H1 (cell line): ENCODE measurements at regions not wholly inside any gene's neighbourhood (a gene's known extent, or its start where the extent isn't known, plus 50 kb on each side); places are given as distances from the start of the nearest gene placed in this dataset.

ENCODE experiments used
- CTBP2 ChIP-seq: IDR thresholded peaks from 2 replicates; pipeline ENCODE4 v1.7.0; 2011; ENCODE audit warnings: borderline replicate concordance, mild to moderate bottlenecking, moderate library complexity, mixed read lengths, low read length; ENCODE audit not compliant: insufficient read depth, insufficient read length
- FOSL1 ChIP-seq: IDR thresholded peaks from 2 replicates; pipeline ENCODE4 v1.6.1; 2011; ENCODE audit warnings: mild to moderate bottlenecking, low read depth, low read length, moderate library complexity; ENCODE audit not compliant: insufficient read depth
- HDAC2 ChIP-seq, 2 experiments: fragments of 300-600 bp in 1 of 2; sonication (generic) in 1 of 2; IDR thresholded peaks; 2 replicates each; pipeline ENCODE4 v1.6.1; 2011 to 2012; ENCODE audit warnings: low read depth in 2 of 2, low read length in 2 of 2, mild to moderate bottlenecking in 2 of 2, moderate library complexity in 2 of 2, borderline replicate concordance in 1 of 2, inconsistent platforms in 1 of 2
- KDM5A ChIP-seq: fragments of 200-600 bp; IDR thresholded peaks from 2 replicates; pipeline ENCODE4 v1.7.1; 2012; ENCODE audit warnings: mild to moderate bottlenecking, low read length, inconsistent platforms, mixed read lengths
- SAP30 ChIP-seq: fragments of 300-600 bp; sonication (generic); IDR thresholded peaks from 2 replicates; pipeline ENCODE4 v1.7.1; 2012; ENCODE audit warnings: low read length, moderate library complexity, mild to moderate bottlenecking, inconsistent platforms; ENCODE audit not compliant: insufficient read depth, insufficient replicate concordance
- SIX5 ChIP-seq: IDR thresholded peaks from 2 replicates; pipeline ENCODE4 v1.6.1; 2011; ENCODE audit warnings: mild to moderate bottlenecking, low read depth, low read length
- SP4 ChIP-seq: IDR thresholded peaks from 2 replicates; pipeline ENCODE4 v1.6.1; 2012; ENCODE audit warnings: low read length, inconsistent platforms
- TEAD4 ChIP-seq: IDR thresholded peaks from 2 replicates; pipeline ENCODE4 v1.6.1; 2012; ENCODE audit warnings: low read depth, low read length, inconsistent platforms, mixed read lengths
- TF ChIP-seq, protein P1 (sequence below): fragments of 300-600 bp; sonication (generic); IDR thresholded peaks from 2 replicates; pipeline ENCODE4 v1.7.1; 2012; ENCODE audit warnings: low read length, moderate library complexity, mild to moderate bottlenecking, inconsistent platforms; ENCODE audit not compliant: insufficient replicate concordance
- TF ChIP-seq, protein P2 (sequence below): IDR thresholded peaks from 2 replicates; pipeline ENCODE4 v1.6.1; 2012; ENCODE audit warnings: low read length, inconsistent platforms

DNA sequence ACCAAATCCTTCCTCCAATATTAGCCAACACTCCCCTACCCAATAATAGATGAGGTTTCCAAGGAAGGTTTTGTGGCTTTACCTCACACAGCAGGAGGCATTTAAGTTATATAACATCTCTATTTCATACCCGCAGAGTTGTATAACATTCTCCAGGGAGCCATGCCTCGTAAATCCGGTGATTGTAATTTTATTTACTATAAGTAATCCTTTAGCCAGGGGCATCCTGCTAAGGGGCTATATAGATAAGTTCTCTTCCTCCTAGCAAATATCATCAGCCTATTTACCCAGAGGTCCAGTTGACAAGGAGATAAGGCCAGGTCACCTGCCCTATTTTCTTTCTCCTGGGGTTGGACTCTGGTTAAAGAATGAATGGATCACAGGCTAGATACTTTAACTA lies 2051.0 kb downstream of the EFNA5 start (continued):
- TF ChIP-seq, protein P1, sequence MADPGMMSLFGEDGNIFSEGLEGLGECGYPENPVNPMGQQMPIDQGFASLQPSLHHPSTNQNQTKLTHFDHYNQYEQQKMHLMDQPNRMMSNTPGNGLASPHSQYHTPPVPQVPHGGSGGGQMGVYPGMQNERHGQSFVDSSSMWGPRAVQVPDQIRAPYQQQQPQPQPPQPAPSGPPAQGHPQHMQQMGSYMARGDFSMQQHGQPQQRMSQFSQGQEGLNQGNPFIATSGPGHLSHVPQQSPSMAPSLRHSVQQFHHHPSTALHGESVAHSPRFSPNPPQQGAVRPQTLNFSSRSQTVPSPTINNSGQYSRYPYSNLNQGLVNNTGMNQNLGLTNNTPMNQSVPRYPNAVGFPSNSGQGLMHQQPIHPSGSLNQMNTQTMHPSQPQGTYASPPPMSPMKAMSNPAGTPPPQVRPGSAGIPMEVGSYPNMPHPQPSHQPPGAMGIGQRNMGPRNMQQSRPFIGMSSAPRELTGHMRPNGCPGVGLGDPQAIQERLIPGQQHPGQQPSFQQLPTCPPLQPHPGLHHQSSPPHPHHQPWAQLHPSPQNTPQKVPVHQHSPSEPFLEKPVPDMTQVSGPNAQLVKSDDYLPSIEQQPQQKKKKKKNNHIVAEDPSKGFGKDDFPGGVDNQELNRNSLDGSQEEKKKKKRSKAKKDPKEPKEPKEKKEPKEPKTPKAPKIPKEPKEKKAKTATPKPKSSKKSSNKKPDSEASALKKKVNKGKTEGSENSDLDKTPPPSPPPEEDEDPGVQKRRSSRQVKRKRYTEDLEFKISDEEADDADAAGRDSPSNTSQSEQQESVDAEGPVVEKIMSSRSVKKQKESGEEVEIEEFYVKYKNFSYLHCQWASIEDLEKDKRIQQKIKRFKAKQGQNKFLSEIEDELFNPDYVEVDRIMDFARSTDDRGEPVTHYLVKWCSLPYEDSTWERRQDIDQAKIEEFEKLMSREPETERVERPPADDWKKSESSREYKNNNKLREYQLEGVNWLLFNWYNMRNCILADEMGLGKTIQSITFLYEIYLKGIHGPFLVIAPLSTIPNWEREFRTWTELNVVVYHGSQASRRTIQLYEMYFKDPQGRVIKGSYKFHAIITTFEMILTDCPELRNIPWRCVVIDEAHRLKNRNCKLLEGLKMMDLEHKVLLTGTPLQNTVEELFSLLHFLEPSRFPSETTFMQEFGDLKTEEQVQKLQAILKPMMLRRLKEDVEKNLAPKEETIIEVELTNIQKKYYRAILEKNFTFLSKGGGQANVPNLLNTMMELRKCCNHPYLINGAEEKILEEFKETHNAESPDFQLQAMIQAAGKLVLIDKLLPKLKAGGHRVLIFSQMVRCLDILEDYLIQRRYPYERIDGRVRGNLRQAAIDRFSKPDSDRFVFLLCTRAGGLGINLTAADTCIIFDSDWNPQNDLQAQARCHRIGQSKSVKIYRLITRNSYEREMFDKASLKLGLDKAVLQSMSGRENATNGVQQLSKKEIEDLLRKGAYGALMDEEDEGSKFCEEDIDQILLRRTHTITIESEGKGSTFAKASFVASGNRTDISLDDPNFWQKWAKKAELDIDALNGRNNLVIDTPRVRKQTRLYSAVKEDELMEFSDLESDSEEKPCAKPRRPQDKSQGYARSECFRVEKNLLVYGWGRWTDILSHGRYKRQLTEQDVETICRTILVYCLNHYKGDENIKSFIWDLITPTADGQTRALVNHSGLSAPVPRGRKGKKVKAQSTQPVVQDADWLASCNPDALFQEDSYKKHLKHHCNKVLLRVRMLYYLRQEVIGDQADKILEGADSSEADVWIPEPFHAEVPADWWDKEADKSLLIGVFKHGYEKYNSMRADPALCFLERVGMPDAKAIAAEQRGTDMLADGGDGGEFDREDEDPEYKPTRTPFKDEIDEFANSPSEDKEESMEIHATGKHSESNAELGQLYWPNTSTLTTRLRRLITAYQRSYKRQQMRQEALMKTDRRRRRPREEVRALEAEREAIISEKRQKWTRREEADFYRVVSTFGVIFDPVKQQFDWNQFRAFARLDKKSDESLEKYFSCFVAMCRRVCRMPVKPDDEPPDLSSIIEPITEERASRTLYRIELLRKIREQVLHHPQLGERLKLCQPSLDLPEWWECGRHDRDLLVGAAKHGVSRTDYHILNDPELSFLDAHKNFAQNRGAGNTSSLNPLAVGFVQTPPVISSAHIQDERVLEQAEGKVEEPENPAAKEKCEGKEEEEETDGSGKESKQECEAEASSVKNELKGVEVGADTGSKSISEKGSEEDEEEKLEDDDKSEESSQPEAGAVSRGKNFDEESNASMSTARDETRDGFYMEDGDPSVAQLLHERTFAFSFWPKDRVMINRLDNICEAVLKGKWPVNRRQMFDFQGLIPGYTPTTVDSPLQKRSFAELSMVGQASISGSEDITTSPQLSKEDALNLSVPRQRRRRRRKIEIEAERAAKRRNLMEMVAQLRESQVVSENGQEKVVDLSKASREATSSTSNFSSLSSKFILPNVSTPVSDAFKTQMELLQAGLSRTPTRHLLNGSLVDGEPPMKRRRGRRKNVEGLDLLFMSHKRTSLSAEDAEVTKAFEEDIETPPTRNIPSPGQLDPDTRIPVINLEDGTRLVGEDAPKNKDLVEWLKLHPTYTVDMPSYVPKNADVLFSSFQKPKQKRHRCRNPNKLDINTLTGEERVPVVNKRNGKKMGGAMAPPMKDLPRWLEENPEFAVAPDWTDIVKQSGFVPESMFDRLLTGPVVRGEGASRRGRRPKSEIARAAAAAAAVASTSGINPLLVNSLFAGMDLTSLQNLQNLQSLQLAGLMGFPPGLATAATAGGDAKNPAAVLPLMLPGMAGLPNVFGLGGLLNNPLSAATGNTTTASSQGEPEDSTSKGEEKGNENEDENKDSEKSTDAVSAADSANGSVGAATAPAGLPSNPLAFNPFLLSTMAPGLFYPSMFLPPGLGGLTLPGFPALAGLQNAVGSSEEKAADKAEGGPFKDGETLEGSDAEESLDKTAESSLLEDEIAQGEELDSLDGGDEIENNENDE = no peak
- TF ChIP-seq TEAD4 = no peak
- no peak for TF ChIP-seq SP4
- no peak for TF ChIP-seq CTBP2
- TF ChIP-seq, protein P2, sequence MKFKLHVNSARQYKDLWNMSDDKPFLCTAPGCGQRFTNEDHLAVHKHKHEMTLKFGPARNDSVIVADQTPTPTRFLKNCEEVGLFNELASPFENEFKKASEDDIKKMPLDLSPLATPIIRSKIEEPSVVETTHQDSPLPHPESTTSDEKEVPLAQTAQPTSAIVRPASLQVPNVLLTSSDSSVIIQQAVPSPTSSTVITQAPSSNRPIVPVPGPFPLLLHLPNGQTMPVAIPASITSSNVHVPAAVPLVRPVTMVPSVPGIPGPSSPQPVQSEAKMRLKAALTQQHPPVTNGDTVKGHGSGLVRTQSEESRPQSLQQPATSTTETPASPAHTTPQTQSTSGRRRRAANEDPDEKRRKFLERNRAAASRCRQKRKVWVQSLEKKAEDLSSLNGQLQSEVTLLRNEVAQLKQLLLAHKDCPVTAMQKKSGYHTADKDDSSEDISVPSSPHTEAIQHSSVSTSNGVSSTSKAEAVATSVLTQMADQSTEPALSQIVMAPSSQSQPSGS = no peak
- no peak for TF ChIP-seq HDAC2 (IDR thresholded peaks at IDR 0.05; ENCODE audit: borderline replicate concordance in 1 of 2, low read depth in 2 of 2, low read length in 2 of 2)
- no peak for TF ChIP-seq FOSL1
- no peak for TF ChIP-seq SIX5
- TF ChIP-seq KDM5A = no peak
- no peak for TF ChIP-seq SAP30
